Prostate gland (tissue), 2 donors: ENCODE measurements at regions not wholly inside any gene's neighbourhood (a gene's known extent, or its start where the extent isn't known, plus 50 kb on each side); places are given as distances from the start of the nearest gene placed in this dataset.
"Not testable (repeated sequence)": the region's sequence is repeated elsewhere in the genome, so short reads cannot be mapped to it uniquely, and the experiment has no call there.

Source experiments
- POLR2A ChIP-seq: fragments of 450-650 bp; IDR thresholded peaks from one replicate; pipeline ENCODE4 v1.6.1; 2016; ENCODE audit warnings: antibody characterized with exemption, mild to moderate bottlenecking
- POLR2AphosphoS5 ChIP-seq: sonication (generic); formaldehyde crosslinking; IDR thresholded peaks from one replicate; pipeline ENCODE4 v1.6.1; 2017; ENCODE audit warnings: antibody characterized with exemption
- TF ChIP-seq, protein P1 (sequence below), 4 experiments: fragments of 200-600 bp in 2 of 4; fragments of 450-650 bp in 2 of 4; sonication (generic) in 2 of 4; IDR thresholded peaks; 1 replicate in 3 of 4; 2 replicates in 1 of 4; pipeline ENCODE4 v1.5.1; 2016 to 2019; ENCODE audit warnings: antibody characterized with exemption in 4 of 4, mild to moderate bottlenecking in 2 of 4, moderate library complexity in 2 of 4

DNA sequence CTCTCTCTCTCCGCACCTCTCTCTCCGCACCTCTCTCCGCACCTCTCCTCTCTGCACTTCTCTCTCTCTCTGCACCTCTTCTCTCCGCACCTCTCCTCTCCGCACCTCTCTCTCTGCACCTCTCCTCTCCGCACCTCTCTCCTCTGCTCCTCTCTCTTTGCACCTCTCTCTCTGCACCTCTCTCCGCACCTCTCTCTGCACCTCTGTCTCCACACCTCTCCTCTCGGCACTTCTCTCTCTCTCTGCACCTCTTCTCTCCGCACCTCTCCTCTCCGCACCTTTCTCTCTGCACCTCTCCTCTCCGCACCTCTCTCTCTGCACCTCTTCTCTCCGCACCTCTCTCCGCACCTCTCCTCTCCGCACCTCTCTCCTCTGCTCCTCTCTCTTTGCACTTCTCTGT is 274.2 kb downstream of the CCSER2 start:
- TF ChIP-seq POLR2A, POLR2AphosphoS5: not testable (repeated sequence)
- TF ChIP-seq, protein P1, sequence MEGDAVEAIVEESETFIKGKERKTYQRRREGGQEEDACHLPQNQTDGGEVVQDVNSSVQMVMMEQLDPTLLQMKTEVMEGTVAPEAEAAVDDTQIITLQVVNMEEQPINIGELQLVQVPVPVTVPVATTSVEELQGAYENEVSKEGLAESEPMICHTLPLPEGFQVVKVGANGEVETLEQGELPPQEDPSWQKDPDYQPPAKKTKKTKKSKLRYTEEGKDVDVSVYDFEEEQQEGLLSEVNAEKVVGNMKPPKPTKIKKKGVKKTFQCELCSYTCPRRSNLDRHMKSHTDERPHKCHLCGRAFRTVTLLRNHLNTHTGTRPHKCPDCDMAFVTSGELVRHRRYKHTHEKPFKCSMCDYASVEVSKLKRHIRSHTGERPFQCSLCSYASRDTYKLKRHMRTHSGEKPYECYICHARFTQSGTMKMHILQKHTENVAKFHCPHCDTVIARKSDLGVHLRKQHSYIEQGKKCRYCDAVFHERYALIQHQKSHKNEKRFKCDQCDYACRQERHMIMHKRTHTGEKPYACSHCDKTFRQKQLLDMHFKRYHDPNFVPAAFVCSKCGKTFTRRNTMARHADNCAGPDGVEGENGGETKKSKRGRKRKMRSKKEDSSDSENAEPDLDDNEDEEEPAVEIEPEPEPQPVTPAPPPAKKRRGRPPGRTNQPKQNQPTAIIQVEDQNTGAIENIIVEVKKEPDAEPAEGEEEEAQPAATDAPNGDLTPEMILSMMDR (IDR thresholded peaks at IDR 0.05), result not testable (repeated sequence)
